Endothelial cell of umbilical vein (primary cell): ENCODE measurements at regions not wholly inside any gene's neighbourhood (a gene's known extent, or its start where the extent isn't known, plus 50 kb on each side); places are given as distances from the start of the nearest gene placed in this dataset.

ENCODE experiments used
- EZH2 ChIP-seq: IDR thresholded peaks from 2 replicates; pipeline ENCODE4 v1.6.1; 2012; ENCODE audit warnings: borderline replicate concordance, low read depth, mild to moderate bottlenecking, moderate library complexity, low read length, inconsistent platforms; ENCODE audit not compliant: severe bottlenecking
- JUN ChIP-seq: IDR thresholded peaks from 2 replicates; pipeline ENCODE4 v1.6.1; 2011; ENCODE audit warnings: borderline replicate concordance, low read depth; ENCODE audit not compliant: insufficient read length, insufficient read depth
- POLR2A ChIP-seq: IDR thresholded peaks from 2 replicates; pipeline ENCODE4 v1.6.1; 2012; ENCODE audit warnings: low read depth, mild to moderate bottlenecking, control low read depth, low read length
- TF ChIP-seq, protein P1 (sequence below), 2 donors: IDR thresholded peaks; 1 replicate in 1 of 2; 2 replicates in 1 of 2; pipeline ENCODE4 v1.5.1; 2011; ENCODE audit warnings: low read length in 2 of 2, mild to moderate bottlenecking in 2 of 2, moderate library complexity in 2 of 2, control low read depth in 1 of 2, inconsistent platforms in 1 of 2, low read depth in 1 of 2; ENCODE audit not compliant: insufficient read depth in 1 of 2; ENCODE audit errors: extremely low read depth in 1 of 2

DNA sequence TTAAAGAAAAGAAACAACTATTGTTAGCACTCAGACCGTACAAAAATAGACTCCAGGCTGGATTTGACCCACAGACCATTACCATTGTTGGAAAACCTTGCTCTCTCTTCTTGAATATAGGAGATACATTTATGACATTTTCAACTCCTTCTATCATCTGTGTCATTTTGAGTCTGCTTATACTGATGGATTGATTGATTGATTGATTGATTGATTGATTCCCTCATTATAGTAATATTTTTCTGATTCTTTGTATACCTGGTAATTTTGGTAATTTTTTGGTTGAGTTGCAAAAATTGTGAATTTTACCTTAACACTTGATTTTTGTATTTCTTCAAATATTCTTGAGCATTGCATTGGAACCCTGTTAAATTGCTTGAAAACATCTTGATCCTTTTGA is 114.2 kb upstream of the KLHL29 start:
- TF ChIP-seq JUN (no peak), EZH2 (no peak), POLR2A (no peak)
- TF ChIP-seq, protein P1, sequence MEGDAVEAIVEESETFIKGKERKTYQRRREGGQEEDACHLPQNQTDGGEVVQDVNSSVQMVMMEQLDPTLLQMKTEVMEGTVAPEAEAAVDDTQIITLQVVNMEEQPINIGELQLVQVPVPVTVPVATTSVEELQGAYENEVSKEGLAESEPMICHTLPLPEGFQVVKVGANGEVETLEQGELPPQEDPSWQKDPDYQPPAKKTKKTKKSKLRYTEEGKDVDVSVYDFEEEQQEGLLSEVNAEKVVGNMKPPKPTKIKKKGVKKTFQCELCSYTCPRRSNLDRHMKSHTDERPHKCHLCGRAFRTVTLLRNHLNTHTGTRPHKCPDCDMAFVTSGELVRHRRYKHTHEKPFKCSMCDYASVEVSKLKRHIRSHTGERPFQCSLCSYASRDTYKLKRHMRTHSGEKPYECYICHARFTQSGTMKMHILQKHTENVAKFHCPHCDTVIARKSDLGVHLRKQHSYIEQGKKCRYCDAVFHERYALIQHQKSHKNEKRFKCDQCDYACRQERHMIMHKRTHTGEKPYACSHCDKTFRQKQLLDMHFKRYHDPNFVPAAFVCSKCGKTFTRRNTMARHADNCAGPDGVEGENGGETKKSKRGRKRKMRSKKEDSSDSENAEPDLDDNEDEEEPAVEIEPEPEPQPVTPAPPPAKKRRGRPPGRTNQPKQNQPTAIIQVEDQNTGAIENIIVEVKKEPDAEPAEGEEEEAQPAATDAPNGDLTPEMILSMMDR (IDR thresholded peaks at IDR 0.05; ENCODE audit: extremely low read depth in 1 of 2, insufficient read depth in 1 of 2, low read depth in 1 of 2, low read length in 2 of 2): no peak
